Vagina (tissue), 2 donors: ENCODE measurements at regions not wholly inside any gene's neighbourhood (a gene's known extent, or its start where the extent isn't known, plus 50 kb on each side); places are given as distances from the start of the nearest gene placed in this dataset.

Experiments
- POLR2A ChIP-seq, 2 donors: fragments of 450-650 bp; IDR thresholded peaks; one replicate each; pipeline ENCODE4 v1.6.1; 2017; ENCODE audit warnings: antibody characterized with exemption in 2 of 2, mild to moderate bottlenecking in 2 of 2, moderate library complexity in 2 of 2
- POLR2AphosphoS5 ChIP-seq, 2 donors: sonication (generic); formaldehyde crosslinking; IDR thresholded peaks; one replicate each; pipeline ENCODE4 v1.9.0; 2017; ENCODE audit warnings: antibody characterized with exemption in 2 of 2, mild to moderate bottlenecking in 2 of 2, low read depth in 1 of 2; ENCODE audit not compliant: insufficient read depth in 1 of 2
- TF ChIP-seq, protein P1 (sequence below), 3 experiments: fragments of 450-650 bp in 2 of 3; fragments of 200-600 bp in 1 of 3; sonication (generic) in 1 of 3; IDR thresholded peaks; one replicate each; pipeline ENCODE4 v1.5.1; 2017 to 2019; ENCODE audit warnings: antibody characterized with exemption in 3 of 3, mild to moderate bottlenecking in 2 of 3, moderate library complexity in 2 of 3

- TF ChIP-seq POLR2A (IDR thresholded peaks at IDR 0.05) = no peak
- TF ChIP-seq POLR2AphosphoS5 (IDR thresholded peaks at IDR 0.05; ENCODE audit: insufficient read depth in 1 of 2, low read depth in 1 of 2) = no peak
- TF ChIP-seq, protein P1, sequence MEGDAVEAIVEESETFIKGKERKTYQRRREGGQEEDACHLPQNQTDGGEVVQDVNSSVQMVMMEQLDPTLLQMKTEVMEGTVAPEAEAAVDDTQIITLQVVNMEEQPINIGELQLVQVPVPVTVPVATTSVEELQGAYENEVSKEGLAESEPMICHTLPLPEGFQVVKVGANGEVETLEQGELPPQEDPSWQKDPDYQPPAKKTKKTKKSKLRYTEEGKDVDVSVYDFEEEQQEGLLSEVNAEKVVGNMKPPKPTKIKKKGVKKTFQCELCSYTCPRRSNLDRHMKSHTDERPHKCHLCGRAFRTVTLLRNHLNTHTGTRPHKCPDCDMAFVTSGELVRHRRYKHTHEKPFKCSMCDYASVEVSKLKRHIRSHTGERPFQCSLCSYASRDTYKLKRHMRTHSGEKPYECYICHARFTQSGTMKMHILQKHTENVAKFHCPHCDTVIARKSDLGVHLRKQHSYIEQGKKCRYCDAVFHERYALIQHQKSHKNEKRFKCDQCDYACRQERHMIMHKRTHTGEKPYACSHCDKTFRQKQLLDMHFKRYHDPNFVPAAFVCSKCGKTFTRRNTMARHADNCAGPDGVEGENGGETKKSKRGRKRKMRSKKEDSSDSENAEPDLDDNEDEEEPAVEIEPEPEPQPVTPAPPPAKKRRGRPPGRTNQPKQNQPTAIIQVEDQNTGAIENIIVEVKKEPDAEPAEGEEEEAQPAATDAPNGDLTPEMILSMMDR (IDR thresholded peaks at IDR 0.05) = no peak
Observed at GRCh38 chr9:2351324-2351723, 270.3 kb upstream of the VLDLR start.
